Breast epithelium (tissue), 4 donors: ENCODE measurements at regions not wholly inside any gene's neighbourhood (a gene's known extent, or its start where the extent isn't known, plus 50 kb on each side); places are given as distances from the start of the nearest gene placed in this dataset.

Source experiments
- DNase-seq, 2 donors: peaks; one replicate each; pipeline ENCODE4 v3.0.0-alpha.2; 2019; ENCODE audit warnings: low spot score in 2 of 2
- H3K27ac ChIP-seq, 2 donors: fragments of 200-600 bp; sonication (generic) in 1 of 2; one replicate each; pipeline ENCODE4 v1.5.1; 2016 to 2019; ENCODE audit warnings: mild to moderate bottlenecking in 1 of 2
- H3K27me3 ChIP-seq, 2 donors: fragments of 200-600 bp; sonication (generic) in 1 of 2; one replicate each; pipeline versions ENCODE4 v1.5.1 to v1.6.0; 2017 to 2019; ENCODE audit warnings: control low read depth in 1 of 2, mild to moderate bottlenecking in 1 of 2
- H3K36me3 ChIP-seq: fragments of 200-600 bp; one replicate; pipeline ENCODE4 v1.5.1; 2019
- H3K4me1 ChIP-seq, 2 donors: fragments of 200-600 bp; sonication (generic); one replicate each; pipeline ENCODE4 v1.5.1; 2016 to 2019; ENCODE audit warnings: control low read depth in 1 of 2
- H3K4me3 ChIP-seq, 3 donors: fragments of 200-600 bp; sonication (generic); 1 replicate in 2 of 3; 2 replicates in 1 of 3; pipeline ENCODE4 v1.5.1; 2016 to 2019; ENCODE audit warnings: mild to moderate bottlenecking in 3 of 3, moderate library complexity in 2 of 3
- H3K9me3 ChIP-seq, 2 donors: fragments of 200-600 bp; sonication (generic) in 1 of 2; one replicate each; pipeline ENCODE4 v1.5.1; 2016 to 2019; ENCODE audit warnings: control low read depth in 1 of 2
- POLR2A ChIP-seq: fragments of 450-650 bp; IDR thresholded peaks from one replicate; pipeline ENCODE4 v1.6.1; 2016; ENCODE audit warnings: antibody characterized with exemption, mild to moderate bottlenecking, moderate library complexity
- POLR2AphosphoS5 ChIP-seq, 3 donors: sonication (generic); formaldehyde crosslinking; IDR thresholded peaks; one replicate each; pipeline ENCODE4 v1.6.1; 2017; ENCODE audit warnings: antibody characterized with exemption in 3 of 3
- intact Hi-C: fragments of 100-400 bp; cut with DNase I; formaldehyde crosslinking; loops from one replicate; pipeline ENCODE4 v1.15.1; 2023; ENCODE audit warnings: low total_unique reads
- TF ChIP-seq, protein P1 (sequence below), 3 donors: fragments of 450-650 bp; IDR thresholded peaks; one replicate each; pipeline ENCODE4 v1.5.1; 2016 to 2017; ENCODE audit warnings: antibody characterized with exemption in 3 of 3, mild to moderate bottlenecking in 3 of 3, moderate library complexity in 3 of 3

DNA sequence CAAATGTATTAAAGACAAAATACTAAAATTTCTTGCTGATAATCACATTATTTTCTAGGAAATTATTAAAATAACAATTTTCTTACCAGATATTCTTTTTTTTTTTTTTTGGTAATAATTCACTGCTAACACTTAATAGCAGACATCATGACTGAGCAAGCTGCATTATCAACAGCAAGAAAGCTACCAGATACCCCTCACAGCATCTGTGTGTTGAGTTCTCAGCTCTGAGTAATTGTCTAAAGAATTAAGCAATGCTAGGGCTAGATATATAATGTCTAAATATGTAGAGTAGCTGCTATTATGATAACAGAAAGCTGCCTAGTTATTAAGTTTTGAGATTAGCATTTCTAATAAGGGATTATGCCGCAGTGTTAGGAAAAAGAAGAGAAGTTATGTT, 754.3 kb upstream of the PKDCC start:
- Histone ChIP-seq H3K36me3 (no peaks in the 10 kb centered on the region), H3K27me3 (no peaks in the 10 kb centered on the region), H3K4me3 (no peak overlapping the region), H3K4me1 (no peaks in the 10 kb centered on the region), H3K27ac (no peak overlapping the region), H3K9me3 (peaks cover 0 to 2% of the 10 kb centered on the region in 2 donors)
- no peak for DNase-seq
- intact Hi-C loops, result no loop called here
- TF ChIP-seq, protein P1, sequence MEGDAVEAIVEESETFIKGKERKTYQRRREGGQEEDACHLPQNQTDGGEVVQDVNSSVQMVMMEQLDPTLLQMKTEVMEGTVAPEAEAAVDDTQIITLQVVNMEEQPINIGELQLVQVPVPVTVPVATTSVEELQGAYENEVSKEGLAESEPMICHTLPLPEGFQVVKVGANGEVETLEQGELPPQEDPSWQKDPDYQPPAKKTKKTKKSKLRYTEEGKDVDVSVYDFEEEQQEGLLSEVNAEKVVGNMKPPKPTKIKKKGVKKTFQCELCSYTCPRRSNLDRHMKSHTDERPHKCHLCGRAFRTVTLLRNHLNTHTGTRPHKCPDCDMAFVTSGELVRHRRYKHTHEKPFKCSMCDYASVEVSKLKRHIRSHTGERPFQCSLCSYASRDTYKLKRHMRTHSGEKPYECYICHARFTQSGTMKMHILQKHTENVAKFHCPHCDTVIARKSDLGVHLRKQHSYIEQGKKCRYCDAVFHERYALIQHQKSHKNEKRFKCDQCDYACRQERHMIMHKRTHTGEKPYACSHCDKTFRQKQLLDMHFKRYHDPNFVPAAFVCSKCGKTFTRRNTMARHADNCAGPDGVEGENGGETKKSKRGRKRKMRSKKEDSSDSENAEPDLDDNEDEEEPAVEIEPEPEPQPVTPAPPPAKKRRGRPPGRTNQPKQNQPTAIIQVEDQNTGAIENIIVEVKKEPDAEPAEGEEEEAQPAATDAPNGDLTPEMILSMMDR (IDR thresholded peaks at IDR 0.05), result no peak
- TF ChIP-seq POLR2AphosphoS5 (IDR thresholded peaks at IDR 0.05), result no peak
- no peak for TF ChIP-seq POLR2A

DNA sequence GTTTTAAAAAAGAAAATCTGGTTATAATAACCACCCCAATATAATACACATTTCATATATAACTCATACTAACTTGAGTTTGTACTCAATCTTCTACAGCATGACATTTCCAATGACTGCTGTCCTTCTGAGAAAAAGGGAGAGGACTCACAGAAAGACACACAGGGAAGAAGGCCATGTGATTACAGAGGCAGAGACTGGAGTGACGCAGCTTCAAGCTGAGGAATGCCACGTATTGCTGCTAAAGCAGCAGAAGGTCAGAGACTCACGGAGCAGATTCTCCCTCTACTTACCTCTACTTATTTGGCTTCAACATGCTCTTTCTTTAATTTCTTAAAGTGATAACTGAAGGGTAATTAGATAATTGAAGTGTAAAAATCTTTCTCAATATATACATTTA, 753.5 kb upstream of the PKDCC start:
- TF ChIP-seq POLR2A (no peak), POLR2AphosphoS5 (IDR thresholded peaks at IDR 0.05) (no peak)
- TF ChIP-seq, protein P1 (IDR thresholded peaks at IDR 0.05), result no peak
- no peaks in the 10 kb centered on the region for H3K36me3 ChIP-seq
- no peaks in the 10 kb centered on the region for H3K4me1 ChIP-seq
- H3K27ac ChIP-seq, result no peak overlapping the region
- no peaks in the 10 kb centered on the region for H3K9me3 ChIP-seq
- no peak for DNase-seq
- no peak overlapping the region for H3K4me3 ChIP-seq
- no peaks in the 10 kb centered on the region for H3K27me3 ChIP-seq
- intact Hi-C loops, result no loop called here

DNA sequence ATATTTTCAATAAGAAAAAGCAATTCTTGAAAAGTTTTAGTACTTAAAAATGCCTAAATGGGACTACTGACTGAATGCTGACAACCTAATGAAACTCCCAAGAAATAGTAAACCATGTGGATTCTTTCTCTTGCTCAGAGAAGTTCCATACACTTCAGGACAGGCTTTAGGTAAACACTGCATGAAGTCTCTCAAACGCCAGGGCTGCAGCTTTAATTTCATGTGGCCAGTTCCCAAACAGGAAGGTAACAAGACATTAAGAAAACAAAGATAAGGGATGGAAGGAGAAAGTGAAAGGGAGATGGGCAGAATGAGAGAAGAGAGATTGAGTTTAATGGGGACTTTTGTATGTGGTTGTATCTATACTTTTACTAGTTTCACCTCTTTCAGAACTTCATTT, 734.7 kb upstream of the PKDCC start:
- H3K36me3 ChIP-seq, result no peaks in the 10 kb centered on the region
- no peak for DNase-seq
- H3K27ac ChIP-seq, result no peak overlapping the region
- TF ChIP-seq POLR2AphosphoS5 (IDR thresholded peaks at IDR 0.05) (no peak), POLR2A (no peak)
- TF ChIP-seq, protein P1 (IDR thresholded peaks at IDR 0.05), result no peak
- no peaks in the 10 kb centered on the region for H3K9me3 ChIP-seq
- intact Hi-C loops, result no loop called here
- no peaks in the 10 kb centered on the region for H3K27me3 ChIP-seq
- no peaks in the 10 kb centered on the region for H3K4me1 ChIP-seq
- H3K4me3 ChIP-seq, result no peak overlapping the region

DNA sequence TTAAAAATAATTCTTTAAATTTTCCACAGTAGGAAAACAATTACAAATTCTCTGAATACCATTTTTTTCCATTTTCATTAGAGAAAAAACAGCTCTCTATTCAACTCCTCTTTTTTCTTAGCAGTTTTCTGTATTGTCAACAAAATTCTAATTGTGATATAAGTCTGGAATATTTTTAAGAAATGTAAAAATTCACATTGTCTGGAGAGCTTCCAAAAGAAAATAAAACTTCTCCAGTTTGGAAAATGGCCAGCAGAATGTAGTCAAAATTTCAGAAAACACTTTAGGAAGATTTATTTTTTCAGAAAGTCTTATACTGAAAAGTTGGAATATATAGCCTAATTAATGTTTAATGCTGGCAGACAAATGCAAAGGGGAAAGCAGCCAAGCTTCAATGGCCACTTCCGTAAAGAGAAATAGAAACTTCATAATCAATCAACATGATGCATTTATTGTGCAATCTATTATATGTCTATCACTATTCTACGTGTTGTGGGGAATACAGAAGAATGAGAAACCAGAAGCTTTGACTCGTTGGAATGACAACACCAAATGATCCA, 733.2 kb upstream of the PKDCC start:
- TF ChIP-seq, protein P1 (IDR thresholded peaks at IDR 0.05), result no peak
- TF ChIP-seq POLR2AphosphoS5 (IDR thresholded peaks at IDR 0.05) (no peak), POLR2A (no peak)
- H3K9me3 ChIP-seq, result no peaks in the 10 kb centered on the region
- DNase-seq, result no peak
- H3K4me1 ChIP-seq, result no peaks in the 10 kb centered on the region
- H3K27ac ChIP-seq, result no peak overlapping the region
- intact Hi-C loops, result no loop called here
- H3K4me3 ChIP-seq, result no peak overlapping the region
- H3K27me3 ChIP-seq, result no peaks in the 10 kb centered on the region
- no peaks in the 10 kb centered on the region for H3K36me3 ChIP-seq

DNA sequence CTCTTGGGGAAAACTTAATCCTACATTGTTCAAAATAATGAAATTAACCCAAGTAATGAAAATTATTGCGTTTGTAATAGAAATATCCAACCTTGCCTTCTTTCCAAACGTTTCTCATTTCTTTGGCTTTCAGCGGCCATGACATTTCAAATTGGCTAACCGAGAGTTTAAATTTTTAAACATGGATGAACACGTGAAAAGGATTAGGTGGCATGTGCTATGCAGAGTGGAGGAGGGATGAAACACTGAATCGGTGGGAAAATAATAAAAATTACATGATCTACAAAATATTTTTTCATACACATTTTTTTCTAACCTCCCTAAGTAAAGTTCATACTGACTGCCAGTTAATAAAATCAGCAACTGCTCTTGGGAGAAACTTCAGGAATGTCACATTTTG, 728.4 kb upstream of the PKDCC start:
- intact Hi-C loops, result no loop called here
- DNase-seq, result no peak
- Histone ChIP-seq H3K9me3 (no peaks in the 10 kb centered on the region), H3K4me1 (no peaks in the 10 kb centered on the region), H3K4me3 (no peak overlapping the region), H3K27ac (no peak overlapping the region), H3K27me3 (no peaks in the 10 kb centered on the region), H3K36me3 (no peaks in the 10 kb centered on the region)
- TF ChIP-seq POLR2AphosphoS5 (IDR thresholded peaks at IDR 0.05) (no peak), POLR2A (no peak)
- TF ChIP-seq, protein P1 (IDR thresholded peaks at IDR 0.05), result no peak
